HG03565 (cell line): ENCODE measurements at regions not wholly inside any gene's neighbourhood (a gene's known extent, or its start where the extent isn't known, plus 50 kb on each side); places are given as distances from the start of the nearest gene placed in this dataset.
"Not testable (repeated sequence)": the region's sequence is repeated elsewhere in the genome, so short reads cannot be mapped to it uniquely, and the experiment has no call there.

ENCODE experiments used
- ATAC-seq: cut with Tn5 transposase; IDR thresholded peaks from one replicate; pipeline ENCODE4 v1.9.1; 2021; ENCODE audit warnings: mild to moderate bottlenecking, moderate library complexity; ENCODE audit not compliant: unreplicated experiment

DNA sequence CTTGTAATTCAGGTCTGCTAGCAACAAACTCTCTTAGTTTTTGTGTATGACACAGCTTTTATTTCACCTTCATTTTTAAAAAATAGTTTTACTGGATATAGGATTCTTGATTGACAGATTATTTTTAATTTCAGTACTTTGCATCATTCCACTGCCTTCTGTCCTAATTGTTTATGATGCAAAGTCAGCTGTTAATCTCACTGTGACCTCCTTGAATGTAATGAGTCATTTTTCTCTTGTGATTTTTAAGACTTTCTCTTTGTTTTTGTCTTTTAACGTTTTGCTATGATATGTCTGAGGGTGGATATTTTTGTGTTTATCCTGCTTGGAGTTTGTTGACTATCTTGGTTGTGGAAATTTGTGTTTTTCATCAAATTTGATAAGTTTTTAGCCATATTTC lies 126.3 kb upstream of the FBXO33 start:
- no peak for ATAC-seq

DNA sequence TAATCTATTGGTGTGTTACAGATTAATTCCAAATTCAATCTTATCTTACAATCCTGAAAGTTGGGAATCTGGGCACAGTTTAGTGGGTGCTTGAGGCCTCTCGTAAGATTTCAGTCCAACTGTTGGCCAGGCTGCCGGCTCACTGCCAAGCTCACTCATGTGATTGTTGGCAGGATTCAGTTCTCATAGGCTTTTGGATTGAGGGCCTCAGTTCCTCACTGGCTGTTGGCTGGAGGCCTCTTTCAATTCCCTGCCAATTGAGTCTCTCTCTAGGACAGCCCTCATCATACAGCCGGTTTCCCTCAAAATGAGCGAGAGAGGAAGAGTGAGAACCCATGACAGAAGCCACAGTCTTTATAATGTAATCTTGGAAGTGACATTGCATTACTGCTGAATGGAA lies 123.5 kb upstream of the FBXO33 start:
- ATAC-seq, result no peak

DNA sequence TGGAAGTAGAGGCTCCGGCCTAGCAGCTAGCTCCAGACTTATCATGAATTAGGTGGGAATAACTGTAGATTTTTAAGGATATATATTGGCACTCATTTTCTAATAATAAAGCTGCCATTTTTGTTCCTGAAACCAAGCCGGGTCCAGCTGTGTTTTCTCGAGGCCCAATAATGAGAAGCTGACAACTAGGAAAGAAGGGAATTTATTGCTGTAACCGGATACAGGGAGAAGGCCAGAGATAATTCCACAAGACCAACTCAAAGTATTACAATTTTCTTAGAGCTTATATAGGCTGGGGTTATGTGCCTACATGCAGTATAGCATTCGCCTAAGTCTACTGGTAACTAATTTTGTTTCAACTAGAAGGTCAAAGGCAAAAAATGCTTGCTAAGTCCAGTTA lies 122.3 kb upstream of the FBXO33 start:
- no peak for ATAC-seq

DNA sequence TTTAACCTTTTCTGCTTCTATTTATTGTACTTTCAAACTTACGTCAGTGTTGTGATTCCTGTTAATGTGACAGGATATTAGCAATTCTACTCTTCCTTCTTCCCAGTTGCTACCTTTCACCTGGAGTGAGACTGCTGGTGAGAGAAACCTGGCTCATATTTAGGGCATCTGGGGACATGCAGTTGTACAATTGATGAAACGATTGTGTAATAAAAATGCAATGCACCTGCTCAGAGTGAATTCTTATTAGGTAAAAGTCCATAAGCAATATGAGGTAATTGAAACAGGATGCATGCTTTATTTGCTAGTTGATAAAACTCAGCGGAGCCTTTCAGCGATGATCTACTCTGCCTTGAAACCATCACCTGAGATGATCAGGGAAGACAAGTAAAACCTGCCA lies 116.1 kb upstream of the FBXO33 start:
- ATAC-seq, result no peak

DNA sequence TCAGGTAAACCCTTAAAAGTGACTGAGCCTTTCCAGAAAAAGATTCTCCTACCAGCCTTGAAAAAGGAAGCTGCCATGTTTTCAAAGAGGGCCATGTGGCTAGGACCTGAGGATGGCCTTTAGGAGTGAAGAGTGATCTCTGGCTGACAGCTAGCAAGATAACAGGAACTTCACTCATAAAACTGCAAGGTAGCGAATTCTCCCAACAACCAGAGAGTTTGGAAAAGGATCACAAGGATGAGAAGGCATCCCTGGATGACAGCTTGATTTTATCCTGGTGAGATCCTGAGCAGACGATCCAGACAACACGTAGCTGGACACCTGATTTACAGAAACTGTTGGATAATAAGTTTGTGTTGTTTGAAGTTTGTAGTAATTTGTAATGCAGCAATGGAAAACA lies 115.6 kb upstream of the FBXO33 start:
- ATAC-seq, result no peak

DNA sequence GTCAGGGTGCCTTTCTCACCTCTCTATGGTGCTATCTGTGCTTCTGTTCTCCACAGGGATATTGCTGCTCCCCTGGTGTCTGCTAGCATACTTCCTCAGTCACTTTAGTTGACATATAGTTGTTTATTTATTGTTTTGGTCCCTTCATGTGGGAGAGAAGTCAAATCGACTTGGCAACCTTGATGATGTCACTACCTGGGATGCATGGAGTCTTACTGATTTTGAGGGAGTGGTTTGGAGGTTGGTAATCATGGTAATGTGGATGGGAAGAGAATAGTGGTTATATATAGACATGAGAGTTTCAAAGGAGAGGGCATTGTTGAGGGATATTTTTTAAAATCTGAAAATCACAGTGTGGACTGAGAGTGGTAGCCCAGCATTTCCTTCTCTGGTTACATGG lies 73.6 kb upstream of the FBXO33 start:
- no peak for ATAC-seq

DNA sequence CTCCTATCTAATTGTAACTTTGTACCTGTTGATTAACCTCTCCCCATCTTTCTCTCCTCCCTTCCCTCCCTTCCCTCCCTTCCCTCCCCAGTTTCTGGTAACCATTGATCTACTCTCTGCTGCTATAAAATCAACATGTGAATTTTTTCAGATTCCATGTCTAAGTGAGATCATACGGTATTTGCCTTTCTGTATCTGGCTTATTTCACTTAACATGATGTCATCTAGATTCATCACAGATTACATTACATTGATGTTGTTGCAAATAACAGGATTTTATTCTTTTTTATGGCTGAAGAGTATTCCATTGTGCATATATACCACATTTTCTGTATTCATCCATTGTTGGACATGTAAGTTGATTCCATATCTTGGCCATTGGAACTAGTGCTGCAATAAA lies 68.0 kb upstream of the FBXO33 start:
- no peak for ATAC-seq

DNA sequence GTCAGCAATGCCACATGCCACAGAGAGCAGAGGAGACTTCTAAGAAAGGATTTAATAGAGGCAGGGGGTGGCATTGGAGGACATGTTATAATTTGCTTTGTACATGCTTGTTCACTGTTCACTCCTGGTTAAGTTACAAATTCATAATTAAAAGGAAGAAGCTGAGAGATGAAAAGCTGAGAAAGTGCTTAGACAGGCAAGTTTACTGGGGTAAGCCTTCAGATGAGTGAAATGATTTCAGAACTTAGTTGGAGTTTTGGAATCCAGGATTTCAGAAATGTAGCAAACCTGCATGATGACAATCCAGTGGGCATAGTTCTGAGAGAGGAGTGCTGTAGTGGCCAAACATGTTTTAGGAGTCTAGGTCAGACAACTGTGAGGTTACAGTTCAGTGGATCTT lies 67.3 kb upstream of the FBXO33 start:
- ATAC-seq, result no peak

DNA sequence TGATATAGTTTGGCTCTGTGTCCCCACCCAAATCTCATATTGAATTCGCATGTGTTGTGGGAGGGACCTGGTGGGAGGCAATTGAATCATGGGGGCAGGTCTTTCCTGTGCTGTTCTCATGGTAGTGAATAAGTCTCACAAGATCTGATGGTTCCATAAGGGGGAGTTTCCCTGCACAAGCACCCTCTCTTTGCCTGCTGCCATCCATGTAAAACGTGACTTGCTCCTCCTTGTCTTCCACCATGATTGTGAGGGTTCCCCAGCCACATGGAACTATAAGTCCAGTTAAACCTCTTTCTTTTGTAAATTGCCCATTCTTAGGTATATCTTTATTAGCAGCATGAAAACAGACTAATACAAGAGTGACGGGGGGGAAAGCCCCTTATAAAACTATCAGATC lies 65.4 kb upstream of the FBXO33 start:
- not testable (repeated sequence) for ATAC-seq

DNA sequence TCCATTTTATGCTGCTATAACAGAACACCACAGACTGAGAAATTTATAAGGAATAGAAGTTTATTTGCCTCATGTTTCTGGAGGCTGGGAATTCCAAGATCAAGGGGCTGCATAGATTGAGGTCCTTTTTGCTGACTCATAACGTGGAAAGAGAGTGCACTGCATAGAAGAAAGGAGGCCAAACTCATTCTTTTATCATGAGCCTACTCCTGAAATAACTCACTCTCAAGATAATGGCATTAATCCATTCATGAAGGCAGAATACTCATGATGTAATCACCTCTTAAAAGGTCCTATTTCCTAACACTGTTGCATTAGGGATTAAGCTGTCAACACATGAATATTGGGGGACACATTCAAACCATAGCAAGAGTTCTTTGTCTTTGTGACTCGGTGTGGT lies 60.0 kb upstream of the FBXO33 start:
- ATAC-seq, result peak; percentile 36

DNA sequence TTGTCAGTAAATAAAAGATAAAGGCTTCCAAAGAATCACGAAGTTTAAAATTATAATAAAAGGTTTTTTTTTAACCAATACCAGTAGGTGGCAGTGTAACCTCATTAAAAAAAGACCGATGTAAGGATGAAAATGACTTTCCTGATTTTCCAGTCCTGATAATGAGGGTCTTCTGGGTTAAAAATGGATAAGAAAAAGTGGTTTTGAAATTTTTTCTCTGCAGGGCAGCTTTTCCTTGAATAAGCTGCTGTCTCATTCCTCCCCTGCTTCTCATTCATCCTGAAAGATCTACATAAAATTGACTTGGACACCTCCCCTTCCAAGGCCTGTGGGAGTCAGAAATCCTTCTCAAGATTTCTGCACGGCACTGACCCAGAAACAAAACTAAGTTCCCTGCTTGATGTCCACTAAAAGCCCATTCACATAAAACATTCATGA lies 58.9 kb upstream of the FBXO33 start:
- ATAC-seq, result no peak

DNA sequence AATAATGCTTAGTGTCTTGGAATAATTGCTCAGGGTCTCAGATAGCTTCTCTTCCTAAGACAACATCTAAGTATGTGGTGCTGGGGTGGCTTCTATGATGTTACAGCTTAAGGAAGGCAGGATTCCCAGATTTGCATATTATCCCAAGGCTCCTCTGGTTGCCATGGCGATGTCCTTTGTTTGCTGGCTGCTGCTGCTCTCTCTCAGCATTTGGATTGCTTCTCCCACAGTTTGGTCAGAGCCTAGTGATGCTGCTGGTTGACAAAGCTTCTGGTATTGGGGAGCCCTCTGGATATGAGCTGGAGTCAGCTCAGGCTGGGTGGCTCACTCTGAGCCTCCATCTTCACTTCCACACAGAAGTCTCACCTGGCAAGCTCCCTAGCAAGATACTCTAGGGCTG lies 56.4 kb upstream of the FBXO33 start:
- no peak for ATAC-seq

DNA sequence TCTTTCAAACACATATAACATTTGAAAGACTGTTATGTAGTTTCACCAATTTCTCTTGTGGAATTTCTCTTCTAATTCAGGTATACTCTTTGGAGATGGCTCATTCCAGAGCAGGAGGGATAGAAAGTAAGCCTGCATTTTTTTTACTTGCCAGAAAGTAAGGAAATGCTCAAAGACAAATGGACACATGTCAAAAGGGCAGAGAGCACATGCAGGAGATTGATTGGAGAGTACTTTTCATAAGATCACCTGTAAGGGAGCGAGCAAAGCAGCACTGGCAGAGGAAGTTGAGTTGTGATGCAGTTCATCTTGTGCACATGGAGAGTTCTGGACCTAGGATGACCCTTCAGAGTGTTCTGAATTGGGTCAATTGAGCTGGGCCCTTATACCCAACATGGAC lies 51.4 kb upstream of the FBXO33 start:
- ATAC-seq, result no peak
